ENCODE measurements at regions not wholly inside any gene's neighbourhood (a gene's known extent, or its start where the extent isn't known, plus 50 kb on each side); places are given as distances from the start of the nearest gene placed in this dataset.

GRCh38 chr4:13704035-13704434 lies 76.5 kb upstream of the BOD1L1 start:
- TF ChIP-seq POLR2A (IDR thresholded peaks at IDR 0.05; ENCODE audit: low read depth) (no peak), CTCF (IDR thresholded peaks at IDR 0.05) (no peak), EP300 (IDR thresholded peaks at IDR 0.05) (no peak)

Measured in esophagus muscularis mucosa (tissue), 4 donors.